Middle frontal gyrus (tissue), 1 donor: ENCODE measurements at regions not wholly inside any gene's neighbourhood (a gene's known extent, or its start where the extent isn't known, plus 50 kb on each side); places are given as distances from the start of the nearest gene placed in this dataset.
"Not testable (repeated sequence)": the region's sequence is repeated elsewhere in the genome, so short reads cannot be mapped to it uniquely, and the experiment has no call there.

Experiments
- DNase-seq: peaks from one replicate; pipeline ENCODE4 v3.0.0-alpha.2; 2015; ENCODE audit warnings: low spot score; ENCODE audit errors: extremely low spot score

GRCh38 chr2:234725528-234726264 lies 226.1 kb upstream of the SH3BP4 start:
- no peak for DNase-seq

DNA sequence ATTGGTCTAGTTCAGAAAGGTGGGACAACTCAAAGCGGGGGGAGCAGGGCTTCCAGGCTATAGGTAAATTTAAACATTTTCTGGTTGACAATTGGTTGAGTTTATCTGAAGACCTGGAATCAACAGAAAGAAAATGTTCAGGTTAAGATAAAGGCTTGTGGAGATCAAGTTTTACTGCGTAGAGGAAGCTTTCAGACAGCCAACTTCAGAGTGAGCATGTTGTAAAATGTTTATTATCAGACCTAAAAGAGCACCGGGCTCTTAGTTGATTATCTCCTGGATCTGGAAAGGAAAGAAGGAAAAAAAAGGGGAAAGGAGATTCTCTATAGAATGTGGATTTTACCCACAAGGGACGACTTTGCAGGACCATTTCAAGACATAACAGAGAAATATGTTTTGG lies 227.0 kb upstream of the SH3BP4 start:
- no peak for DNase-seq

GRCh38 chr2:234723400-234723799 lies 226.5 kb upstream of the ARL4C start:
- DNase-seq: no peak

DNA sequence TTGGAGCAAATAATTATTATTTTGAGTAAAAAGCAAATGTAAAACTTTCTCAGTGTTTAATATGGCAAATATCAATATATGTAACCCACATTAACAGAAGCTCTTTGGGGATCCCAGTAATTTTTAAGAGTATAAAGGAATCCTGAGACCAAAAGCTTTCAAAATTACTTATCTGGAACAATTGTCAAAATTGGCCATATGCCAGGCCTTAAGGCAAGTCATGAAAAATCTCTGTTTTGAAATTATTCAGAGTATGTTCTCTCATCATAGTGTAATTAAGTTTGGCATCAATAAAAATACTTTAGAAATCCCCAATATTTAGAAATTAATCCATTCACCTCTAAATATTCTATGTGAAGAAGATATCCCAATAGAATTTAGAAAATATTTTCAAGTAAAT lies 225.3 kb upstream of the ARL4C start:
- DNase-seq: no peak

- no peak for DNase-seq
Measured at GRCh38 chr2:234719116-234719716, 222.3 kb upstream of the ARL4C start.

DNA sequence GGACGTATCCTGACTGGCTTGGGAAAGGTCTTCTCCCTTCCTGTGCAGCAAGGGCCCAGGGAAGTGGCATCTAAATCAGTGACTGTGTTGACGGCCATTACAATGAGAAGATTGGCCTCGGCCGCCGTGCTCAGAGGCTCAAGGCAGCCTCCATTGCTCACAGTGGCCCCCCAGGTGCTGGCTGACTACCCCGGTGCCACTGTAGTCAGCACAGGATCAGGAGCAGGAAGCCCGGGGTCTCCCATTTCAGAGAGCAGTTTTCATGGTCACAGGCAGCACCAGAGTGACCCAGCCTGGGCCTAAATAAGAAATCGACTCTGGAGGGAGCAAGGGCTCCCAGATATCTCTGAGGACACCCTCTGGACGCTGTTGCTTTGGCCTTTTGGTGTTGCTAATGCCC lies 219.4 kb upstream of the ARL4C start:
- no peak for DNase-seq

- no peak for DNase-seq
Measured at GRCh38 chr2:234715671-234716250, 218.9 kb upstream of the ARL4C start.

DNA sequence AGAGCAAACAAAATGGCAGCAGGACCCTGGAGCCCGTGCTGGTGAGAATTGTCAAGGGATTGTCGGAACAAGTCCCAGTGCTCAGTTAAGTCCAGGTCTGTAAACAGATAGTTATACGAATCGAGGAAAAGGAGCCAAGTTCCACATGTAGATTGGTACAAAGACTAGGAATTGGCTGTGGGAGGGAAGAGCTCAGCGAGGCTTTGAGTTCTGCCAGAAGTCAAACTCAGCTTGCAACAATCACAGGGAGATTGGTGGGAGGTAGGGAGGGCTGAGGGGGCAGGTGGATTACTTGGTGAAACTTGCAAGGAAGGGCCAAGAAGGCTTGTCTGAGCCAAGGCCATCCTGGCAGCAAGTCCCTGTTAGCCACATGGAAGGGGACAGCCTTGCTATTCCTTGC lies 217.8 kb upstream of the ARL4C start:
- DNase-seq: no peak

DNA sequence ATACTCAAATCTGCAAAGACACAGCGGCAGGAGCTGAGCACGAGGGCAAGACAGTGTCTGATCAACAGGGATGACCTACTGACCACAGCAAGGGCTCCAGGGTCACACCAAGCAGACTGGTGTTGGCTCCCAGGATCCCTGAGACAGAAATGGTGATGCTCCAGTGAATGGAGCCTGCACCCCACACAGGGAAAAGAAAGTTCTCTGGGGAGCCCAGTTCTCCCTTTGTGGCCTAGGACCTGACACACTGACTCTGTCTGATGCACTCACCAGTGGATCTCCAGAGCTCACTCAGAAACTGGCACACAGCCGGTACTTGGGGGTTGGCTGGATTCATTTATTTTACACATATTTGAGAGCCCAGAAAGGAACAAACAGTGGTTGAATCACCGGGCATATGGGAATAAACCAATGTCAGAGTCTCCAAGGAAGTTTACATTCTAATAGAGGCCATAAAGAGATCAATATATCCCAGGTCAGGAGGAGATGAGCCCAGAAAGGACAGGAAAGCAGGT lies 215.6 kb upstream of the ARL4C start:
- no peak for DNase-seq

GRCh38 chr2:234711308-234711707 lies 214.4 kb upstream of the ARL4C start:
- no peak for DNase-seq

GRCh38 chr2:234710587-234710986 lies 213.7 kb upstream of the ARL4C start:
- no peak for DNase-seq

DNA sequence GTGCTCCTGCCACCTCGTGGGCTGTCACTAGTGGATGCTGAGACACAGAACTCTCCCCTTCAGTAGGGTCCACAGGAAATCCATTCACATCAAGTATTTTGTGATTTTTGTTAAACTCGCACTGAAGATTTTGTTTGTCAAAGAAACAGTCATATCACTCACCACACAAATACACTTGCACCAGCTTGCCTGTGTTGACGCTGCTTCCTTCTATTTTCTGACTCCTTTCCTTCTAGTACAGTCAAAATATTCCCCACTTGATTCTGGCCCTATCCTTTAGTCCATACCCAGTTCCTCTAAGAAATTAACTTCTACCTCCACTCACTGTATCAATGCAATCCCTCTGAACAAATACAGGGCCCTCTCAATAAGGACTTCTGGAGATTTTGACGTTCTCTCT lies 213.2 kb upstream of the ARL4C start:
- DNase-seq: no peak

DNA sequence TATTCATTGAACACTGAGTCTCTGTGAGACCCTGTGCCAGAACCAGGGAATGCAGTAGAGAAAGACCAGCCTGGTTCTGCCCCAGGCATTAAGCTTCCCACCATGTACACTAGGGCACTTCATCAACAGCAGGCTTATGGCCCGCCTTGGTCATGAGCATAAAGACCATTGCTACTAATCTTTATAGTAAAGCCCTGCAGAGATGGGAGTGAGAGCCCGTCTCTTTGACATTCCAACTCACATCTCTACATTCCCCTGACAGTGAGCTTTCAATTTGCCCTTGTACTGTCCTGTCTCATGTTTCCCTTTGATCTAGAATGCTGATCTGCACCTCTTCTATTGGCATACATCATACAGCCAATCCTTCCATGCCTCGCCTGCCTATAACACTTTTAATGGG lies 211.8 kb upstream of the ARL4C start:
- DNase-seq: no peak

DNA sequence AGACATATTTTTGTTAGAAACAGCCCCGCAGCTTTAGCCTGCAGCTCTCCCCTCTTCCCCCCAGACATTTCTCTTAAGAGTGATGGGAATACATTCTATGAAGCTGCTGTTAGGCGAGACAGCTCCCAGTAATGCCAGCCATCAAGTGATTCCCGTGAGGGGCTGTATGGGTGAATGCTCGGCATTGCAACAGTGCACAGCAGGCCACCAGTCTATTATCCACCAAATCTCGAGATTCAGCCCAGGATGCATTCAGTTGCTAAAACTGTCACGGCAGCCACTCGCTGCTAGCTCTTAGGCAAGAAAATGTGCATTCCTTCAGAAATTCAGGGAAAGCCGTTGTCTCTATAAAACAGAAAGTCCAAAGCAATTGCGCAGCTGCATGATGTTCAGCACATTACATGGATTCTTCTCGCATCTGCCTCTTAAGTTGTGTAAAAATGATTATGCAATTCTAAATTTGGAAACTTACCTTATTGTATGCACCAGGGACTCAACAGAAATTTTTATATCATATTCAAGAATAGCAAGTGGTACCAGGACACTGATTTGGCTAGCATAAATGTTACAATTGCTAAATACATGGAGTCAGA lies 211.3 kb upstream of the ARL4C start:
- no peak for DNase-seq

GRCh38 chr2:234706086-234706485 lies 209.2 kb upstream of the ARL4C start:
- no peak for DNase-seq

DNA sequence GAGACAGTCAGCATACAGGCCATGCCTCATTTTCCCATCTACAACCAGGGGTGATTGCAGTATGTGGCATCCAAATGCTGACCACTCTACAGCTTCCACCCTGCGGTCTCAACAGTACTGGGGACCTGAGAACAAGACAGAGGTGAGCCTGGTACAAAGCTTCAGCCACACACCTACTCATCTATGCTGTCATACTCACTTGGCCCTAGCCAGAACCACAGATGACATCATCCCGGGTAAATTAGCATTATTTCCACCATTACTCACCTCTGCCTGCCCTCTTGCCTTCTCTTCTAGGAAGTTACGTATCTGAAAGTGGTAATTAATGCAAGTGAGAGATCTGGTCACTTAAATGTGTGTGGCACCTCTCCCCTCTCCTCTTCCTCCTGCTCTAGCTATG lies 208.2 kb upstream of the ARL4C start:
- no peak for DNase-seq

GRCh38 chr2:234703258-234703657 lies 206.4 kb upstream of the ARL4C start:
- no peak for DNase-seq

- no peak for DNase-seq
Measured at GRCh38 chr2:234702731-234703225, 205.9 kb upstream of the ARL4C start.

DNA sequence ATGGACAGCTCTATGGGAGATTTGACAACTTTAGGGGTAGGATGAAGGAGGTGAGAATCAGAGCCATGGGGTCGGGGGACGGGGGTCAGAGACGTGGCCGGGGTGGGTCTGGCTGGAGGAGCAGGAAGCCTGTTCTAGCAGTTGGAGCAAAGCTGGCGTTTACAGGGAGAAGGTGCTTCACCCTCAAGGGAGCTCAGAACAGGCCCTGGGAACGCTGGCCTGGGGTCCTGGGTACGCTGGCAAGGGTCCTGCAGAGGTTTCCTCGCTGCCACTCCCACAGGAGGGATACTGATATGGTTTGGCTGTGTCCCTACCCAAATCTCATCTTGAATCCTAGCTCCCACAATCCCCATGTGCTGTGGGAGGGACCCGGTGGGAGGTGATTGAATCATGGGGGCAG lies 205.0 kb upstream of the ARL4C start:
- no peak for DNase-seq

GRCh38 chr2:234701421-234701820 lies 204.5 kb upstream of the ARL4C start:
- DNase-seq: no peak

GRCh38 chr2:234699456-234699855 lies 202.6 kb upstream of the ARL4C start:
- DNase-seq: no peak

DNA sequence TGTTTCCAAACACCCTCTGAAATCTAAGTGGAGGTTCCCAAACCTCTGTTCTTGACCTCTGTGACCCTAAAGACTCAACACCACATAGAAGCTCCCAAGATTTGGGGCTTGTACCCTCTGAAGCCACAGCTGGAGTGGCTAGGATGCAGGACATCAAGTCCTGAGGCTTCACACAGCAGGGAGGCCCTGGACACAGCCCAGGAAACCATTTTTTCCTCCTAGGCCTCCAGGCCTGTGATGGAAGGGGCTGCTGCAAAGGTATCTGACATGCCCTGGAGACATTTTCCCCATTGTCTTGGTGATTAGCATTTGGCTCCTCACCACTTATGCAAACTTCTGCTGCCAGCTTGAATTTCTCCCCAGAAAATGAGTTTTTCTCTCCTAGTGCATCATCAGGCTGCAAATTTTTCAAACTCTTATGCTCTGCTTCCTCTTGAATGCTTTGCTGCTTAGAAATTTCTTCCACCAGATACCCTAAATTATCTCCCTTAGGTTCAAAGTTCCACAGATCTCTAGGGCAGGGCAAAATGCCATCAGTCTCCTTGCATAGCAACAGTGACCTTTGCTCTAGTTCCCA lies 200.5 kb upstream of the ARL4C start:
- DNase-seq: not testable (repeated sequence)
